GM12892 (cell line): ENCODE measurements at regions not wholly inside any gene's neighbourhood (a gene's known extent, or its start where the extent isn't known, plus 50 kb on each side); places are given as distances from the start of the nearest gene placed in this dataset.

Source experiments
- DNase-seq: peaks from one replicate; pipeline ENCODE4 v3.0.0; 2011; ENCODE audit not compliant: insufficient read length
- FAIRE-seq: peaks from 2 replicates; lab custom pipeline; 2011; peaks lifted over from hg19 to GRCh38; lab: Jason Lieb, UNC
- POLR2A ChIP-seq: IDR thresholded peaks from 2 replicates; pipeline ENCODE4 v1.6.1; 2011; ENCODE audit warnings: low read depth, low read length, control low read depth
- POLR2AphosphoS5 ChIP-seq: IDR thresholded peaks from 2 replicates; pipeline ENCODE4 v1.6.1; 2011; ENCODE audit warnings: low read depth, low read length, control low read depth
- TAF1 ChIP-seq: IDR thresholded peaks from 2 replicates; pipeline ENCODE4 v1.6.1; 2011; ENCODE audit warnings: low read depth, mild to moderate bottlenecking, control low read depth, low read length, borderline replicate concordance

- peak; percentile 62 for FAIRE-seq
- TF ChIP-seq TAF1 (no peak), POLR2AphosphoS5 (no peak), POLR2A (no peak)
- DNase-seq, result no peak
Measured at GRCh38 chr5:34533582-34534522, 122.3 kb upstream of the RAI14 start.

- FAIRE-seq (peak; percentile 24), DNase-seq (no peak)
- TF ChIP-seq POLR2AphosphoS5 (no peak), TAF1 (no peak), POLR2A (no peak)
Measured at GRCh38 chr5:34534523-34535103, 121.5 kb upstream of the RAI14 start.

- TF ChIP-seq TAF1 (no peak), POLR2A (no peak), POLR2AphosphoS5 (no peak)
- DNase-seq, result no peak
- no peak for FAIRE-seq
Measured at GRCh38 chr5:34535433-34535832, 120.7 kb upstream of the RAI14 start.

DNA sequence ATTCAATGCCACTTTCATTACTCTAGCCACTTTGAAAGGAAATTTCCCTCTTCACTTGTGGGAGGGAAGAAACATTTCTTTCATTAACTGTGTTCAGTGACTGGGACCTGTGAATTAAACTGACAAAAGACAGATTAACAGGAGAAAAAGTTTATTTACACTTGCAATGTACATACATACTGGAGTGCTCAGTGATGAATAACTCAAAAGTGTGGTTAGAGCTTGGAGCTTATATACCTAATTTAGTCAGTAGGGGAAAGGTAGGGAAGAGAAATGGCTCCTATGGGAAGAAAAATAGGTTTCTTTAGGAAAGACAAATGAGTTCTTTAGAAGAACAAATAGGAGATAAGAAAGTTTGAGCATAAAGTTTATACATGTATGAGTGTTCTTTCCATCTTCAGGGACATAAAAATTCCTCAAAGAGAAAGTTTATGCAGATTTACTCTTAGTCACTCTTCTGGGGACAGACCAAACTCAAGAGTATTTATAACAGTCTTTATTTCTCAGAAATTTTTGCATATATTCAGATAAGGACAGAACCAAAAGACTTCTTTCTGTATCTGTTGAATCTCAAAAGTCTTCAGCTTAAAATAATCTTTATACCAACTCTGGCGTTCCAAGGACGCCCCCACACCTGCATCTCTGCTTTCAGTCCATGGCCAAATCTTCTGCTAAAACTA lies 120.0 kb upstream of the RAI14 start:
- FAIRE-seq, result no peak
- no peak for TF ChIP-seq POLR2AphosphoS5
- no peak for TF ChIP-seq TAF1
- no peak for TF ChIP-seq POLR2A
- no peak for DNase-seq

DNA sequence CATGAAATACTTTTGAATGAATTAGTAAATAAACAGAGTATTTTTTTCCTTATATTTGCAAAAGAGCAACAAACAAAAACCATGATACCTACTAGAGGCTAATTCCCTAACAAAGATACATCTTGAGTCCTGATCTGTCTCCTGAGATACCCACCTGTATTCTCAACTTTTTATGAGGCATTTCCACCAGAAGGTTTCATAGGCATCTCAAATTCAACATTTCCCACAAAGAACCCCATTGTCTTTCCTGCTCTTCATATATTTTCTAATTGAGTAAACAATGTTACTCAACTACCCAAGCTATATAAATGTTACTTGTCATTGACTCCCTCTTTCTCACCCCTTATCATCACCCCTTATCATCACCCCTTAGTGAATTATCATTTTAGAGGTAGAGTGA lies 119.4 kb upstream of the RAI14 start:
- TF ChIP-seq TAF1, result no peak
- no peak for TF ChIP-seq POLR2AphosphoS5
- no peak for TF ChIP-seq POLR2A
- DNase-seq, result no peak
- FAIRE-seq, result no peak

DNA sequence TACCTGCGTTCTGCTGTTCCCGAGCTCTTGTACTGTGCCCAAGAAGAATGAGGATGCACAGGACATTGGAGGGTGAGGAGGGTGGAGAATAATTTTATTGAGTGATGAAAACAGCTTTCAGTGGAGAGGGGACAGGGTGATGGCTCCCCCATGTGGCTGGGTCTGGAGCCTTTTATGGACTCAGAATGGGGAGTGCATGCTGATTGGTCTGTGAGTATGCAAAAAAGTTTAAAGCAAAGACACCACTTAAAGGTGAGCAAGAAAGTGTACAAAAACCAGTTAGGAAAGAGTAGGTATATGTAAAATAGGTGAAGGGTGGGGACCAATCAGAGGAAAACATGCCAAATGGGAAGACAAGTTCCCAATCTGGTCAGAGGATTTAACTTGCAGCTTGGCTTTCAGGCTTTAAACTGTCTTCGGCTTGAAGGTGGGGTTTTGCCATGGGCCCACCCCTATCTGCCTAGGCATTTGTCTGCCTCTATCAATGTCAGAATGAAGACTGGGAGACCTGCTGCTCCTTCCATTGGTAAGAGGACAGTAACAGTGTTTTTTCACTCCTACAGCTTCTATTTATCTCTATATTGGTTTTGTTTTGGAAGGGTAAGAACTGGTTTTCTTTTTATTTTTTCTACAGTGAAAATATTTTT lies 118.0 kb upstream of the RAI14 start:
- no peak for TF ChIP-seq TAF1
- no peak for TF ChIP-seq POLR2A
- TF ChIP-seq POLR2AphosphoS5, result no peak
- FAIRE-seq, result no peak
- no peak for DNase-seq

DNA sequence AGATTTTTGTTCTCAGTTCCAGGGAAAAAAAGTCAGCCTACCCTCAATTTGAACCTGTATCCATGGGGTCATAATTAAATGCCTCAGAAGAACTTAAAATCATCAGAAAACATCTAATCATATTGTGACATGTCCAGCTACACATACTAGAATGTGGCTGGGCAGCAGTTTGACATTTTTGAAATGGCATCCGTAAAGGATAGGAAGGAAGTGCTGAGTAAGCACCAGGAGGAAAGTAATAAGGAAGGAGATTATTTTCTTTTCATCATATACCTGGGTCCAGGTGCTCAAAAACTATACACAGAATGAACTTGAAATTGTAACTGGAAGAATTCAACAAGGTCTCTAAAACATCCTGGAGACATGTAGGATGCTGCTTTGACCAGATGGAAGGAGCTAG lies 116.9 kb upstream of the RAI14 start:
- TF ChIP-seq POLR2AphosphoS5 (no peak), POLR2A (no peak), TAF1 (no peak)
- no peak for DNase-seq
- FAIRE-seq, result no peak

- DNase-seq (no peak), FAIRE-seq (no peak)
- no peak for TF ChIP-seq TAF1
- no peak for TF ChIP-seq POLR2A
Measured at GRCh38 chr5:34541067-34541466, 115.1 kb upstream of the RAI14 start.

- FAIRE-seq, result no peak
- TF ChIP-seq TAF1 (no peak), POLR2A (no peak), POLR2AphosphoS5 (no peak)
- DNase-seq, result no peak
Measured at GRCh38 chr5:34542818-34543217, 113.3 kb upstream of the RAI14 start.

DNA sequence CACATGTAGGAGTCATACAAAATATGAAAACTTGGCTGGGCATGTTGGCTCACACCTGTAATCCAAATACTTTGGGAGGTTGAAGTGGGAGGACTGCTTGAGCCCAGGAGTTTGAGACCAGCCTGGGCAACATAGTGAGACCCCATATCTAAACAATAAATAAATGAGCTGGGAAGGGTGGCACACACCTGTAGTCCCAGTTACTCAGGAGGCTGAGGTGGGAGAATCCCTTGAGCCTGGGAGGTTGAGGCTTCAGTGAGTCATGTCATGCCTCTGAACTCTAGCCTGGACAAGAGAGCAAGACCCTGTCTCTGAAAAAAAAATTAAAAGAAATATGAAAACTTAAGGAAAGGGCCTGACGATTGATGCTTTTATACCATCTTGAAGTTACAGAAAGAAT lies 112.4 kb upstream of the RAI14 start:
- TF ChIP-seq TAF1 (no peak), POLR2A (no peak), POLR2AphosphoS5 (no peak)
- no peak for FAIRE-seq
- DNase-seq, result no peak

- no peak for FAIRE-seq
Measured at GRCh38 chr5:34544403-34544802, 111.7 kb upstream of the RAI14 start.

More at GRCh38 chr5:34544403-34544802, 111.7 kb upstream of the RAI14 start:
- TF ChIP-seq POLR2AphosphoS5 (no peak), TAF1 (no peak), POLR2A (no peak)
- no peak for DNase-seq
